HEK293T (cell line): ENCODE measurements at regions not wholly inside any gene's neighbourhood (a gene's known extent, or its start where the extent isn't known, plus 50 kb on each side); places are given as distances from the start of the nearest gene placed in this dataset.

Experiments
- ARNT ChIP-seq: fragments of 450-650 bp; IDR thresholded peaks from 2 replicates; pipeline ENCODE4 v1.6.1; 2017; ENCODE audit warnings: mild to moderate bottlenecking
- BHLHE40 ChIP-seq: fragments of 450-650 bp; IDR thresholded peaks from 2 replicates; pipeline ENCODE4 v1.6.1; 2016; ENCODE audit warnings: mild to moderate bottlenecking, moderate library complexity, borderline replicate concordance
- FOXA1 ChIP-seq: fragments of 450-650 bp; IDR thresholded peaks from 2 replicates; pipeline ENCODE4 v1.6.1; 2016; ENCODE audit warnings: mild to moderate bottlenecking
- FOXK2 ChIP-seq: fragments of 450-650 bp; IDR thresholded peaks from 2 replicates; pipeline ENCODE4 v1.6.1; 2016; ENCODE audit warnings: mild to moderate bottlenecking
- FOXM1 ChIP-seq: fragments of 450-650 bp; IDR thresholded peaks from 2 replicates; pipeline ENCODE4 v1.6.1; 2017; ENCODE audit warnings: mild to moderate bottlenecking, borderline replicate concordance
- HDGF ChIP-seq: fragments of 450-650 bp; IDR thresholded peaks from 2 replicates; pipeline ENCODE4 v1.6.1; 2017; ENCODE audit warnings: antibody characterized with exemption, borderline replicate concordance
- L3MBTL2 ChIP-seq: fragments of 450-650 bp; conservative IDR thresholded peaks from 2 replicates; pipeline ENCODE4 v1.6.1; 2016; ENCODE audit warnings: mild to moderate bottlenecking
- NFRKB ChIP-seq: fragments of 450-650 bp; IDR thresholded peaks from 2 replicates; pipeline ENCODE4 v1.6.1; 2016; ENCODE audit warnings: mild to moderate bottlenecking, moderate library complexity
- SP1 ChIP-seq: fragments of 450-650 bp; IDR thresholded peaks from 2 replicates; pipeline ENCODE4 v1.6.1; 2017
- SUZ12 ChIP-seq: fragments of 450-650 bp; IDR thresholded peaks from 2 replicates; pipeline ENCODE4 v1.6.1; 2016; ENCODE audit warnings: mild to moderate bottlenecking
- TARDBP ChIP-seq: fragments of 450-650 bp; IDR thresholded peaks from 2 replicates; pipeline ENCODE4 v1.6.1; 2016

GRCh38 chr5:15220642-15221173 lies 279.3 kb upstream of the FBXL7 start:
- TF ChIP-seq SUZ12 = no peak
- TF ChIP-seq FOXK2 = no peak
- TF ChIP-seq SP1 = no peak
- TF ChIP-seq FOXA1 = no peak
- TF ChIP-seq FOXM1 = no peak
- no peak for TF ChIP-seq NFRKB
- TF ChIP-seq HDGF = no peak
- TF ChIP-seq BHLHE40 = no peak
- TF ChIP-seq L3MBTL2 = no peak
- TF ChIP-seq TARDBP = no peak
- no peak for TF ChIP-seq ARNT
